Ishikawa (cell line): ENCODE measurements at regions not wholly inside any gene's neighbourhood (a gene's known extent, or its start where the extent isn't known, plus 50 kb on each side); places are given as distances from the start of the nearest gene placed in this dataset.

Experiments used
- EGR1 ChIP-seq: IDR thresholded peaks from 2 replicates; pipeline ENCODE4 v1.6.1; 2012
- EP300 ChIP-seq: IDR thresholded peaks from 2 replicates; pipeline ENCODE4 v1.6.1; 2012; ENCODE audit warnings: borderline replicate concordance
- RAD21 ChIP-seq: IDR thresholded peaks from 2 replicates; pipeline ENCODE4 v1.6.1; 2012; ENCODE audit warnings: low read depth
- REST ChIP-seq: IDR thresholded peaks from 2 replicates; pipeline ENCODE4 v1.6.1; 2012; ENCODE audit warnings: low read depth, mild to moderate bottlenecking
- TAF1 ChIP-seq: IDR thresholded peaks from 2 replicates; pipeline ENCODE4 v1.6.1; 2012; ENCODE audit warnings: low read depth, mild to moderate bottlenecking

- TF ChIP-seq TAF1 (no peak), REST (no peak), RAD21 (no peak), EP300 (no peak), EGR1 (no peak)
These were observed 309.1 kb downstream of the KLF5 start for GRCh38 chr13:73367886-73368285.
